WTC11 (cell line): ENCODE measurements at regions not wholly inside any gene's neighbourhood (a gene's known extent, or its start where the extent isn't known, plus 50 kb on each side); places are given as distances from the start of the nearest gene placed in this dataset.

Experiments used
- ATAC-seq: fragments of 200-7000 bp; cut with Tn5 transposase; 2 replicates; pipeline ENCODE4 v1.10.0; 2021; ENCODE audit warnings: mild to moderate bottlenecking, moderate library complexity
- CTCF ChIA-PET: fragments of 300-600 bp; sonication (Branson Sonifier 250); formaldehyde crosslinking; loops from one replicate; lab custom pipeline; 2021; ENCODE audit warnings: antibody characterized with exemption; lab: Charles Lee
- POLR2A ChIA-PET: fragments of 350-600 bp; sonication (Branson Sonifier 250); formaldehyde crosslinking; loops from one replicate; lab custom pipeline; 2021; ENCODE audit warnings: antibody characterized with exemption; lab: Charles Lee
- DNase-seq: peaks from one replicate; pipeline ENCODE4 v3.0.0; 2021; ENCODE audit warnings: low spot score
- H3K27ac Mint-ChIP-seq: 2 replicates; pipeline ENCODE4 v1.8.0; 2021; ENCODE audit warnings: mixed read lengths
- H3K27me3 Mint-ChIP-seq: 2 replicates; pipeline ENCODE4 v1.8.0; 2021; ENCODE audit warnings: low read depth, mild to moderate bottlenecking, moderate library complexity, mixed read lengths
- H3K36me3 Mint-ChIP-seq: 2 replicates; pipeline ENCODE4 v1.8.0; 2021; ENCODE audit warnings: mixed read lengths
- H3K4me1 Mint-ChIP-seq: 2 replicates; pipeline ENCODE4 v1.8.0; 2022; ENCODE audit warnings: mixed read lengths
- H3K4me3 Mint-ChIP-seq: 2 replicates; pipeline ENCODE4 v1.8.0; 2021; ENCODE audit warnings: mild to moderate bottlenecking, moderate library complexity, mixed read lengths
- H3K9me3 Mint-ChIP-seq: 2 replicates; pipeline ENCODE4 v1.8.0; 2021; ENCODE audit warnings: mixed read lengths
- CREM ChIP-seq: sonication (generic); formaldehyde crosslinking; IDR thresholded peaks from 2 replicates; pipeline ENCODE4 v1.8.1; 2022; ENCODE audit warnings: mild to moderate bottlenecking, missing genetic modification reagents, moderate library complexity
- GRHL2 ChIP-seq: fragments of 250-450 bp; sonication (Bioruptor Pico); IDR thresholded peaks from 2 replicates; pipeline ENCODE4 v1.8.0; 2022; ENCODE audit warnings: mild to moderate bottlenecking, moderate library complexity; ENCODE audit not compliant: insufficient replicate concordance, severe bottlenecking
- NR2C2 ChIP-seq: sonication (generic); formaldehyde crosslinking; IDR thresholded peaks from 2 replicates; pipeline ENCODE4 v1.8.0; 2022; ENCODE audit warnings: mild to moderate bottlenecking, missing genetic modification reagents
- RELA ChIP-seq: sonication (generic); formaldehyde crosslinking; IDR thresholded peaks from 2 replicates; pipeline ENCODE4 v1.8.1; 2022; ENCODE audit warnings: missing genetic modification reagents, mild to moderate bottlenecking, borderline replicate concordance
- SMAD3 ChIP-seq: sonication (generic); formaldehyde crosslinking; IDR thresholded peaks from 2 replicates; pipeline ENCODE4 v1.8.0; 2022; ENCODE audit warnings: missing genetic modification reagents, mild to moderate bottlenecking, borderline replicate concordance
- SMAD4 ChIP-seq: sonication (generic); formaldehyde crosslinking; IDR thresholded peaks from 2 replicates; pipeline ENCODE4 v1.8.0; 2022; ENCODE audit warnings: mild to moderate bottlenecking, missing genetic modification reagents
- ZBTB21 ChIP-seq: sonication (generic); formaldehyde crosslinking; IDR thresholded peaks from 2 replicates; pipeline ENCODE4 v1.8.1; 2023; ENCODE audit warnings: mild to moderate bottlenecking, missing genetic modification reagents, borderline replicate concordance
- ZNF671 ChIP-seq: fragments of 250-450 bp; sonication (Bioruptor Pico); IDR thresholded peaks from 2 replicates; pipeline ENCODE4 v1.8.0; 2021; ENCODE audit warnings: mild to moderate bottlenecking
- TF ChIP-seq, protein P1 (sequence below): sonication (generic); formaldehyde crosslinking; IDR thresholded peaks from 2 replicates; pipeline ENCODE4 v1.8.0; 2022; ENCODE audit warnings: missing genetic modification reagents
- TF ChIP-seq, protein P2 (sequence below): sonication (generic); formaldehyde crosslinking; IDR thresholded peaks from 2 replicates; pipeline ENCODE4 v1.8.0; 2023; ENCODE audit warnings: missing genetic modification reagents, mild to moderate bottlenecking, borderline replicate concordance
- TF ChIP-seq, protein P3 (sequence below): sonication (generic); formaldehyde crosslinking; IDR thresholded peaks from 2 replicates; pipeline ENCODE4 v1.8.1; 2023; ENCODE audit warnings: mild to moderate bottlenecking, moderate library complexity, missing genetic modification reagents
- TF ChIP-seq, protein P4 (sequence below): sonication (generic); formaldehyde crosslinking; IDR thresholded peaks from 2 replicates; pipeline ENCODE4 v1.8.1; 2023; ENCODE audit warnings: mild to moderate bottlenecking, missing genetic modification reagents, moderate library complexity
- TF ChIP-seq, protein P5 (sequence below): fragments of 200-600 bp; IDR thresholded peaks from 2 replicates; pipeline ENCODE4 v1.8.0; 2022; ENCODE audit warnings: antibody characterized with exemption

DNA sequence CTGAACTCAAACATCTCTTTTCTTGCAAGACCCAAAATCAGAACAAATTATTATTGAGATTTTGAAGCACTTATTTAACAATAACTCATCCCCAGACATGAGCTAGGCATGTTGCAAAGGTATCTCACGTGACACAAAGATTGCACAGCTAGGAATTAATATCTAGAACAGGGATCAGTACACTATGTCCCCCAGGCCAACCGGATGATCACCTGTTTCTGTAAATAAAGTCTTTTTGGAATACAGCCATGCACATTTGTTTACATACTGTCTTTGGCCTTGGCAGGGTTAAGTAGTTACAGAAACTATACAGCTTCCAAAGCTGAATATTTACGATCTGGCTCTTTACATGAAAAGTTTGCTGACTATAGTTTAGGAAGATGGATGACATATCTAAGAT lies 287.7 kb downstream of the ACTL7B start (continued):
- TF ChIP-seq, protein P1, sequence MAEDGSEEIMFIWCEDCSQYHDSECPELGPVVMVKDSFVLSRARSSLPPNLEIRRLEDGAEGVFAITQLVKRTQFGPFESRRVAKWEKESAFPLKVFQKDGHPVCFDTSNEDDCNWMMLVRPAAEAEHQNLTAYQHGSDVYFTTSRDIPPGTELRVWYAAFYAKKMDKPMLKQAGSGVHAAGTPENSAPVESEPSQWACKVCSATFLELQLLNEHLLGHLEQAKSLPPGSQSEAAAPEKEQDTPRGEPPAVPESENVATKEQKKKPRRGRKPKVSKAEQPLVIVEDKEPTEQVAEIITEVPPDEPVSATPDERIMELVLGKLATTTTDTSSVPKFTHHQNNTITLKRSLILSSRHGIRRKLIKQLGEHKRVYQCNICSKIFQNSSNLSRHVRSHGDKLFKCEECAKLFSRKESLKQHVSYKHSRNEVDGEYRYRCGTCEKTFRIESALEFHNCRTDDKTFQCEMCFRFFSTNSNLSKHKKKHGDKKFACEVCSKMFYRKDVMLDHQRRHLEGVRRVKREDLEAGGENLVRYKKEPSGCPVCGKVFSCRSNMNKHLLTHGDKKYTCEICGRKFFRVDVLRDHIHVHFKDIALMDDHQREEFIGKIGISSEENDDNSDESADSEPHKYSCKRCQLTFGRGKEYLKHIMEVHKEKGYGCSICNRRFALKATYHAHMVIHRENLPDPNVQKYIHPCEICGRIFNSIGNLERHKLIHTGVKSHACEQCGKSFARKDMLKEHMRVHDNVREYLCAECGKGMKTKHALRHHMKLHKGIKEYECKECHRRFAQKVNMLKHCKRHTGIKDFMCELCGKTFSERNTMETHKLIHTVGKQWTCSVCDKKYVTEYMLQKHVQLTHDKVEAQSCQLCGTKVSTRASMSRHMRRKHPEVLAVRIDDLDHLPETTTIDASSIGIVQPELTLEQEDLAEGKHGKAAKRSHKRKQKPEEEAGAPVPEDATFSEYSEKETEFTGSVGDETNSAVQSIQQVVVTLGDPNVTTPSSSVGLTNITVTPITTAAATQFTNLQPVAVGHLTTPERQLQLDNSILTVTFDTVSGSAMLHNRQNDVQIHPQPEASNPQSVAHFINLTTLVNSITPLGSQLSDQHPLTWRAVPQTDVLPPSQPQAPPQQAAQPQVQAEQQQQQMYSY (CRISPR knock-in tag), result no peak
- TF ChIP-seq GRHL2 (CRISPR knock-in tag) (no peak), SMAD4 (CRISPR knock-in tag) (no peak), NR2C2 (CRISPR knock-in tag) (no peak)
- TF ChIP-seq, protein P2, sequence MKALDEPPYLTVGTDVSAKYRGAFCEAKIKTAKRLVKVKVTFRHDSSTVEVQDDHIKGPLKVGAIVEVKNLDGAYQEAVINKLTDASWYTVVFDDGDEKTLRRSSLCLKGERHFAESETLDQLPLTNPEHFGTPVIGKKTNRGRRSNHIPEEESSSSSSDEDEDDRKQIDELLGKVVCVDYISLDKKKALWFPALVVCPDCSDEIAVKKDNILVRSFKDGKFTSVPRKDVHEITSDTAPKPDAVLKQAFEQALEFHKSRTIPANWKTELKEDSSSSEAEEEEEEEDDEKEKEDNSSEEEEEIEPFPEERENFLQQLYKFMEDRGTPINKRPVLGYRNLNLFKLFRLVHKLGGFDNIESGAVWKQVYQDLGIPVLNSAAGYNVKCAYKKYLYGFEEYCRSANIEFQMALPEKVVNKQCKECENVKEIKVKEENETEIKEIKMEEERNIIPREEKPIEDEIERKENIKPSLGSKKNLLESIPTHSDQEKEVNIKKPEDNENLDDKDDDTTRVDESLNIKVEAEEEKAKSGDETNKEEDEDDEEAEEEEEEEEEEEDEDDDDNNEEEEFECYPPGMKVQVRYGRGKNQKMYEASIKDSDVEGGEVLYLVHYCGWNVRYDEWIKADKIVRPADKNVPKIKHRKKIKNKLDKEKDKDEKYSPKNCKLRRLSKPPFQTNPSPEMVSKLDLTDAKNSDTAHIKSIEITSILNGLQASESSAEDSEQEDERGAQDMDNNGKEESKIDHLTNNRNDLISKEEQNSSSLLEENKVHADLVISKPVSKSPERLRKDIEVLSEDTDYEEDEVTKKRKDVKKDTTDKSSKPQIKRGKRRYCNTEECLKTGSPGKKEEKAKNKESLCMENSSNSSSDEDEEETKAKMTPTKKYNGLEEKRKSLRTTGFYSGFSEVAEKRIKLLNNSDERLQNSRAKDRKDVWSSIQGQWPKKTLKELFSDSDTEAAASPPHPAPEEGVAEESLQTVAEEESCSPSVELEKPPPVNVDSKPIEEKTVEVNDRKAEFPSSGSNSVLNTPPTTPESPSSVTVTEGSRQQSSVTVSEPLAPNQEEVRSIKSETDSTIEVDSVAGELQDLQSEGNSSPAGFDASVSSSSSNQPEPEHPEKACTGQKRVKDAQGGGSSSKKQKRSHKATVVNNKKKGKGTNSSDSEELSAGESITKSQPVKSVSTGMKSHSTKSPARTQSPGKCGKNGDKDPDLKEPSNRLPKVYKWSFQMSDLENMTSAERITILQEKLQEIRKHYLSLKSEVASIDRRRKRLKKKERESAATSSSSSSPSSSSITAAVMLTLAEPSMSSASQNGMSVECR (CRISPR knock-in tag), result no peak
- TF ChIP-seq, all 79 proteins: peak for 0

DNA sequence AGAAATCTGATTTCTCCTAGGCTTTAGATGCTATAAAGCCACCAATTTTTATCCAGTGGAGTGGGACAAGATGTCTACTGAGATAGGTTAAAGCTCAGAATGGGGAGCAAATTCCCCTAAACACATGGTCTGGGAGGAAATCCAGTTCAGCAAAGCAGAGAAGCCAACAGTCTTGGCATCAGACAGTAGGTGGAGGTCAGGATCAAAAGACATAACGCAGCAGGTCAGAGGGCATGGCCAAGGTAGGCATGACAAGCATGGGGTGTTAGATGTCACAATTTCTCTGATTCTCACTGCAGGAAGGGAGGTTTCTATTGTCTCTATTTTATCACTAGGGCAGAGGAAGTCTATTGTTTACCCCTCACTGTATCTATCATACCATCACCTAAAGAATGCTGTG lies 288.2 kb downstream of the ACTL7B start:
- H3K4me3 Mint-ChIP-seq, result no peak overlapping the region
- no peaks in the 10 kb centered on the region for H3K27me3 Mint-ChIP-seq
- ATAC-seq, result no peak
- TF ChIP-seq CREM (no peak), RELA (CRISPR knock-in tag) (no peak), ZBTB21 (CRISPR knock-in tag) (no peak), ZNF671 (no peak)
- TF ChIP-seq, protein P3, sequence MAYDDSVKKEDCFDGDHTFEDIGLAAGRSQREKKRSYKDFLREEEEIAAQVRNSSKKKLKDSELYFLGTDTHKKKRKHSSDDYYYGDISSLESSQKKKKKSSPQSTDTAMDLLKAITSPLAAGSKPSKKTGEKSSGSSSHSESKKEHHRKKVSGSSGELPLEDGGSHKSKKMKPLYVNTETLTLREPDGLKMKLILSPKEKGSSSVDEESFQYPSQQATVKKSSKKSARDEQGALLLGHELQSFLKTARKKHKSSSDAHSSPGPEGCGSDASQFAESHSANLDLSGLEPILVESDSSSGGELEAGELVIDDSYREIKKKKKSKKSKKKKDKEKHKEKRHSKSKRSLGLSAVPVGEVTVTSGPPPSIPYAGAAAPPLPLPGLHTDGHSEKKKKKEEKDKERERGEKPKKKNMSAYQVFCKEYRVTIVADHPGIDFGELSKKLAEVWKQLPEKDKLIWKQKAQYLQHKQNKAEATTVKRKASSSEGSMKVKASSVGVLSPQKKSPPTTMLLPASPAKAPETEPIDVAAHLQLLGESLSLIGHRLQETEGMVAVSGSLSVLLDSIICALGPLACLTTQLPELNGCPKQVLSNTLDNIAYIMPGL, result no peak
- TF ChIP-seq, protein P4, sequence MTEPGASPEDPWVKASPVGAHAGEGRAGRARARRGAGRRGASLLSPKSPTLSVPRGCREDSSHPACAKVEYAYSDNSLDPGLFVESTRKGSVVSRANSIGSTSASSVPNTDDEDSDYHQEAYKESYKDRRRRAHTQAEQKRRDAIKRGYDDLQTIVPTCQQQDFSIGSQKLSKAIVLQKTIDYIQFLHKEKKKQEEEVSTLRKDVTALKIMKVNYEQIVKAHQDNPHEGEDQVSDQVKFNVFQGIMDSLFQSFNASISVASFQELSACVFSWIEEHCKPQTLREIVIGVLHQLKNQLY (CRISPR knock-in tag), result no peak
- H3K27ac Mint-ChIP-seq, result no peak overlapping the region
- H3K4me1 Mint-ChIP-seq, result peaks cover 10% of the 10 kb centered on the region
- CTCF ChIA-PET, result interaction anchor here (1.2 to 2.1 kb wide), 3 partner anchors 18 to 1102 kb away, joined by 3 to 4 read pairs (median 3); no protein-coding TSS in a partner anchor
- no peaks in the 10 kb centered on the region for H3K9me3 Mint-ChIP-seq
- POLR2A ChIA-PET, result no interaction called here
- no peak for DNase-seq
- no peaks in the 10 kb centered on the region for H3K36me3 Mint-ChIP-seq

DNA sequence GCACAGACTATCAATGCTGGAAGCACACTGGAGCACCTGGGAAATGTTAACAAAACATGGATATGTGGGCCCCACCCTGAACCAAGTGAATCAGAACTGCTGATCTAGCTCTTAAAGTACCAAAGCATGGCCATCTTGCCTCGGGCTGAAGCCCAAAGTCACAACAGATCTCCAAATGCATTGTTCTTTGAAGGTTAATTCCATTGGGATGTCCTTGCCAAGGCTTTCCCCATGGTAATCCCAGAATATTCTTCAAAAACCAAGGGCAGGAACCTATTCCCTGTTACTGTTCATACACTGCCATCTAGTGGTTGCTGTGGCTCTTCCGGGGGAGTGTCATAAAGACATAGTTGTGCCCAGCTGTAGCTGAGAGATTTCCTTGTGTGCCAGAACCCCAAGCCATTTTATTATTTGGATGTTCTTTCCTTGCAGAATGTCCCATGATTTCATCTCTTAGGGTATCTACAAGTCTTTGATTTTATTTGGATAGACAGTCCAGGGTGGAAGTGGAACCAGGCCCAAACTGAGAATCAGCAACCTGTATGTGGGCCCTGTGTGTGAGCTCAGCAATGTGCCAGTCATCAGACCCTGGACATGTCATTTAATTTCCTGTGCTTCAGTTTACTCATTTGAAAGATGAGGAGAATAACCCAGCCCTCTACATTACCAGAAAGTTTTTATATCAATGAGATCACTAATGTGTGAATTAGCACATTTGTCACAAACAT lies 290.0 kb downstream of the ACTL7B start:
- Mint-ChIP-seq H3K27me3 (no peaks in the 10 kb centered on the region; the same call in 1 of the 2 replicates), H3K9me3 (no peaks in the 10 kb centered on the region; the same call in 1 of the 2 replicates), H3K36me3 (no peaks in the 10 kb centered on the region), H3K4me3 (no peak overlapping the region), H3K27ac (no peak overlapping the region), H3K4me1 (peaks cover 14% of the 10 kb centered on the region)
- ATAC-seq (peak; percentile 96), DNase-seq (peak; percentile 31)
- POLR2A ChIA-PET, result no interaction called here
- CTCF ChIA-PET, result interaction anchor here (0.7 to 2.2 kb wide), 19 partner anchors 10 to 1144 kb away, joined by 3 to 12 read pairs (median 4); no protein-coding TSS in a partner anchor
- TF ChIP-seq, protein P2 (CRISPR knock-in tag), result no peak
- TF ChIP-seq, protein P5, sequence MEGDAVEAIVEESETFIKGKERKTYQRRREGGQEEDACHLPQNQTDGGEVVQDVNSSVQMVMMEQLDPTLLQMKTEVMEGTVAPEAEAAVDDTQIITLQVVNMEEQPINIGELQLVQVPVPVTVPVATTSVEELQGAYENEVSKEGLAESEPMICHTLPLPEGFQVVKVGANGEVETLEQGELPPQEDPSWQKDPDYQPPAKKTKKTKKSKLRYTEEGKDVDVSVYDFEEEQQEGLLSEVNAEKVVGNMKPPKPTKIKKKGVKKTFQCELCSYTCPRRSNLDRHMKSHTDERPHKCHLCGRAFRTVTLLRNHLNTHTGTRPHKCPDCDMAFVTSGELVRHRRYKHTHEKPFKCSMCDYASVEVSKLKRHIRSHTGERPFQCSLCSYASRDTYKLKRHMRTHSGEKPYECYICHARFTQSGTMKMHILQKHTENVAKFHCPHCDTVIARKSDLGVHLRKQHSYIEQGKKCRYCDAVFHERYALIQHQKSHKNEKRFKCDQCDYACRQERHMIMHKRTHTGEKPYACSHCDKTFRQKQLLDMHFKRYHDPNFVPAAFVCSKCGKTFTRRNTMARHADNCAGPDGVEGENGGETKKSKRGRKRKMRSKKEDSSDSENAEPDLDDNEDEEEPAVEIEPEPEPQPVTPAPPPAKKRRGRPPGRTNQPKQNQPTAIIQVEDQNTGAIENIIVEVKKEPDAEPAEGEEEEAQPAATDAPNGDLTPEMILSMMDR, result 0 out of 2 replicates have a peak, but pooled peaks have one; percentile 25
- no peak for TF ChIP-seq SMAD3 (CRISPR knock-in tag)
